Esophagus squamous epithelium (tissue), 4 donors: ENCODE measurements at regions not wholly inside any gene's neighbourhood (a gene's known extent, or its start where the extent isn't known, plus 50 kb on each side); places are given as distances from the start of the nearest gene placed in this dataset.

Experiments used
- CTCF ChIP-seq, 6 experiments: fragments of 450-650 bp in 4 of 6; fragments of 200-600 bp in 2 of 6; sonication (generic) in 2 of 6; IDR thresholded peaks; one replicate each; pipeline ENCODE4 v1.5.1; 2016 to 2019; ENCODE audit warnings: antibody characterized with exemption in 6 of 6, mild to moderate bottlenecking in 4 of 6, moderate library complexity in 4 of 6
- POLR2A ChIP-seq, 4 donors: fragments of 450-650 bp; IDR thresholded peaks; one replicate each; pipeline ENCODE4 v1.6.1; 2017; ENCODE audit warnings: antibody characterized with exemption in 4 of 4, mild to moderate bottlenecking in 4 of 4, moderate library complexity in 3 of 4

- TF ChIP-seq CTCF (IDR thresholded peaks at IDR 0.05) (no peak), POLR2A (IDR thresholded peaks at IDR 0.05) (no peak)
Measured at GRCh38 chr4:187204389-187204918, 480.8 kb upstream of the FAT1 start.
